Erythroblast (primary cell): ENCODE measurements at regions not wholly inside any gene's neighbourhood (a gene's known extent, or its start where the extent isn't known, plus 50 kb on each side); places are given as distances from the start of the nearest gene placed in this dataset.
"Not testable (repeated sequence)": the region's sequence is repeated elsewhere in the genome, so short reads cannot be mapped to it uniquely, and the experiment has no call there.

Experiments used
- DNase-seq, 2 experiments: peaks; one replicate each; lab custom pipeline; 2025; lab: John Stamatoyannopoulos, UW
- GATA1 ChIP-seq: IDR thresholded peaks from 2 replicates; pipeline ENCODE4 v1.6.1; 2011; ENCODE audit warnings: low read depth, mild to moderate bottlenecking, control low read depth, low read length, moderate library complexity
- POLR2A ChIP-seq: IDR thresholded peaks from 2 replicates; pipeline ENCODE4 v1.6.1; 2011; ENCODE audit warnings: mild to moderate bottlenecking, low read length

DNA sequence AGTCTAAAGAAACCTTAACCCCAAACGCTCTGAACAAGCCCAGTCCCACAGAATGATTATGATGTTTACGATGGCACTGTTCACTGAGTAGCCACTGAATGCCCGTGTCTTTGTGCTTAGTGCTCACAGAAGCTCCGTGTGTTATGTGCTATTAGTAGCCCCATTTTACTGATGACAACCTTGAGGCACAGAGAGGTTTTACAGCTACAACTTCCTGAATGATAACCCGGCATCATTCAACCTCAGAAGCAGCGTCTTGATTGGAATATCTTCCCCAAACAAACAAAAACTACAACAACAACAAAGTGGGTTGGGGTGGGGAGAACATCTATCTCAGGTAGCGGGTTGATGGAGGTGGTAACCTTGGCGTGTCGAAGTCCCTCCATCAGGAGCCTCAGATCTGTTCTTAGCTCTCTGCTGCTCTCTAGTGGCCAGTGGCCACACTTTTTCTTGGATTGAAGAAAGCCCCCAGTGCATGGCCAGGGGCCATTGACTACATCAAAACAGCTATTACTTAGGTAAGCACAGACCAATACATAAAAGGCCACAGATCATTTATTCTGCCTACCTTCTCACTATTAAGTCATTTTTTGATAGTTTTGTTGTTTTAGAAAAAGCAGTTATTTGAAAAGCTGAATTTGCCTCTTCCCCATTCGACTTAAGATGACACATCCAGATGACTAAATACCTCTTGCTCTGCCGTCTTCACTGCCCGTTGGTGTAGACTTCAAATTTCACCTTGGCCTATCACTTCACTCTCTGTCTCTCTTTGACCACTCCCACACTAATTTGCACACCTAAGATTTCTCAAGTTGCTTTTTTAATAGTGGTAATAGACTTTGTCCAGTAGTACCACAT lies 376.9 kb downstream of the GALC start:
- TF ChIP-seq POLR2A, result no peak
- TF ChIP-seq GATA1, result no peak
- peak; percentile 26 to 66 for DNase-seq

DNA sequence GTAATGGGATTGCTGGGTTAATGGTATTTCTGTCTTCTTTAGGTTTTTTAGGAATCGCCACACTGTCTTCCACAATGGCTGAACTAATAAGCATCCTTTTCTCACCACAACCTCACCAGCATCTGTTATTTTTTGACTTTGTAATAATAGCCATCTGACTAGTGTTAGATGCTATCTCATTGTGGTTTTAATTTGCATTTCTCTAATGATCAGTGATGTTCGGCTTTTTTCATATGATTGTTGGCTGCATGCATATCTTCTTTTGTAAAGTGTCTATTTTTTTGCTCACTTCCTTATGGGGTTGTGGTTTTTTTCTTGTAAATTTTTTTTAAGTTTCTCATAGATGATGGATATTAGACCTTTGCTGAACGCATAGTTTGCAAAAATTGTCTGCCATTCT lies 377.9 kb downstream of the GALC start:
- DNase-seq, result no peak
- TF ChIP-seq POLR2A (no peak), GATA1 (no peak)

DNA sequence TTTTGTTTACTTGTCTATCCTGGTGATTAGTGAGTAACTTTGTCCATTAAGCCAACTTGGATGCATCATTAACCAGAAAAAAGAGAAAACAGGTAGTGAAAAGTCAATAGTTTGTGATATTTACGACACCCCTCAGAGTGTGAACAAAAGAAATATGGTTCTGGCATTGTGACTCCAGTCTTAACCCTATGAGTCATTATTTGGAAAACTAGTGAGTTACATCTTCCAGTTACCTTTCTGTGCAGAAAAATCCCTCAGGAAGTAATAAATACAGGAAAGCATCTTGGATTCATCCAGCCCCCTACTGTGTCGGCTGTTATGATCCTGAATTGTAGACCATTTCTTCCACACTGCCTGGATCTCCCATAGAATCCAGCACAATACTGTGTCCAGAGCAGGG lies 379.1 kb downstream of the GALC start:
- DNase-seq, result no peak
- TF ChIP-seq POLR2A (no peak), GATA1 (no peak)

DNA sequence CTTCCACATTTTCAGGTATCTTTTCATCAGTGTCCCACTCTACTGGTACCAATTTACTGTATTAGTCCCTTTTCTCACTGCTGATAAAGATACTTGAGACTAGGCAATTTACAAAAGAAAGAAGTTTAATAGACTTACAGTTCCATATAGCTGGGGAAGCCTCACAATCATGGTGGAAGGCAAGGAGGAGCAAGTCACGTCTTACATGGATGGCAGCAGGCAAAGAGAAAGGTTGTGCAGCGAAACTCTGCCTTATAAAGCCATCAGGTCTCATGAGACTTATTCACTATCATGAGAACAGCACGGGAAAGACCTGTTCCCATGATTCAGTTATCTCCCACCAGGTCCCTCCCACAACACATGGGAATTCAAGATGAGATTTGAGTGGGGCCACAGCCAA lies 385.9 kb downstream of the GALC start:
- not testable (repeated sequence) for DNase-seq

DNA sequence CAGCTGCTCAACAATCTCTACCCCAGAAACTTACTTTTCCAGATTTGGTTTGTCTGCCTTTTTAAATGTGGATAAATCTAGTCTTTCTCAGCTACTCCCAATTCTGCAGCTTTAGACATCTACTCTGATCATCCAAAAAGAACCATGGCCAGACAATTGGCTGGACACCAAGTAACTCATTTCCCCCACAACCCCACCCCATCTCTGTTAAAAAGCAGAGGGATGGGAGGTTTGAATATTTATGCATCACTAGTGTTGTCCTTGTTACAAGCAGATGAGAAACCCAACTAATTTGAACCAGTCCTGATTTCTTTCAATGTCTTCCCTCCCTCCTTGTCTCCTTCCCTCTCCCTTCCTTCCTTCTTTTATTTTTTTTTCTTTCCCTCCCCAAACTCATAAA lies 391.9 kb downstream of the GALC start:
- TF ChIP-seq POLR2A (no peak), GATA1 (no peak)
- no peak for DNase-seq

DNA sequence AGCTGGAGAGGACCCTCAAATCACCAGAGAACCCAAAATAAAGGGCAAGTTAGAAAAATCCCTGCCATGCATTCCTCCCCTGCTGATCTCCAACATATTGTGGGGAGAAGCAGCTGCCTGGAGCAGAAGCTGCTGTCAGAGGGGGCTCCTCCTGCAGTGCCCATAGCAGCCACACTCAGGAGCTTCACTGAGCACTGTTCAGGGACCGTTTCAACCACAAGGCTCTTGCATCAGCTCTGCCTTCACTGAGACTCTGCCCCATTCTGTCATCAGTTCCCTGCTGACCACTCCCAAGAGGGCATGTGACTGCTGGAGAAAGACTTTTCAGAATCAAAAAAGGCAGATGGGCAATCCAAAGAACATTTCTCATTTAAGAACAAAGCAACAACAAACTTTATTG lies 392.7 kb downstream of the GALC start:
- TF ChIP-seq GATA1 (no peak), POLR2A (no peak)
- no peak for DNase-seq

DNA sequence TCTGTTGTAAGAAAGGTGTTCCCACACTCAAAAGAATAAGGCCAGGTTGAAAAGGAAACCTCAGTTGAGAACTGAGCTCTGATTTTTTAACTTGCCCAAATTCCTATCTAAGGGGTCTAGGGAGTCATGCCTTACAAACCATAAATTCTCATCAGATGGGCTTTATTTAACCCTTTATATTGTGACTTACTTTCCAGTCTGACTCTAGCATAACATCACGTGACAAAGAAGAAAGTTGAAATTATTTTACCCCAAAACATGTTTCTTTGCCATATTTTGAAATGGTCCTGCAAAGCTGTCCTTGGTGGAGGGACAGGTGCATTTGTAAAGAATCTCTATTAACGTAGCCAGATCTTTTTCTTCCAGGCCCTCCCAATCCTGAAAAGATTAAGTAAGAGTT lies 411.7 kb downstream of the GALC start:
- TF ChIP-seq GATA1, result no peak
- no peak for TF ChIP-seq POLR2A
- no peak for DNase-seq

DNA sequence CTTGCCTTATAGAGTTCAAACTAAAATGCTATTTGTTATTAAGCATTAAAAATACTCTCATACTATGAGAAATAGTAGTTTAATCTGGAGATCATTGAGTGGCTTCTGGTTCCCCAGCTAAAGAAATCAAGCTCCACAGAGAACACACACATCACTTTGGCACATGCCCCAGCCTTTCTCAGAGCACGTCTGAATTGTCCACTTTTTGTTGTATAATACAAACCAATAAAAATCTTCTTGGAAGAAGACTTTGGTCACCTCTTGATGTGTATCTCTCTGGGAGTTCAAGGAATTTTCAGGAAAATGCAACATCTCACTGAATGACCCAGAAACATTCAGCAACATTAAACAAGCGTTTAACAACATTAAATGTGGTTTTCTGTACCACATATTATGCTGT lies 413.9 kb downstream of the GALC start:
- no peak for DNase-seq
- TF ChIP-seq POLR2A (no peak), GATA1 (no peak)

DNA sequence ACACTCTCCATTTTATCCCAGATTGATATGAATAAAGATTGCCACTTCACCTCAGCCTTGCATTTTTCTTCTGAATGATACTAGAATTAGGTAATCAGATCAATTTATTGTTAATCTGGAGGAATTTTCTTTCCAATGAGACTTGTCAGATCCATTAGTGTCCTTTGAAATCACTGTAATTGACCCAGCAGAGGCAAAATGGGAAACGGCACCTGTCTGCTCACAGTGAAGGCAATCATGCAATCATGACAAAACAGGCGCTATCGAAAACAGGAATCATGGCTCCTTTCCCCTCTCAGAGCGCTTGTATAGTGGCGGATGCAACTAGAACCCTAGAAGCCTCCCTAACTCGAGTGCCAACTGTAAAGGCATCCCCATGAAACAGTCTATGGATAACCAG lies 417.6 kb downstream of the GALC start:
- no peak for TF ChIP-seq POLR2A
- TF ChIP-seq GATA1, result no peak
- DNase-seq, result no peak

DNA sequence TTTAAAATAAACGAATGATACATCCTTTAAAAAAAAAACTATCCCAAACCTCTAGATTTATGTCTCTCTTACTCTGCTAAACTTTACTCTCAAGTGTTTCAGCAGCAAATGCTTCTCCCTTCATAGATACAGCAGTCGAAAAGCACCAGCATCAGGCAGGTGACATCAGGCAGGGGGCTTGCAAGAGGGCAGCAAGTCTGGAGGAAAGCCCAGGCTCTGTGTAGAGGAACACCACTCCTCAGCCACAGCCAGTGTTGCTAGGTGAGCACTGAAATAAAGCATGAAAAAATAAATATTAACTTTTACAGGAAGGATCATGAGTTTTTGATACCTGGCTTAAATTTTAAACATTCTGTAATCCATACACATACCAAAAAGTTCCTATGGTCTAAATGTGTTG lies 419.4 kb downstream of the GALC start:
- DNase-seq, result no peak
- no peak for TF ChIP-seq GATA1
- no peak for TF ChIP-seq POLR2A

DNA sequence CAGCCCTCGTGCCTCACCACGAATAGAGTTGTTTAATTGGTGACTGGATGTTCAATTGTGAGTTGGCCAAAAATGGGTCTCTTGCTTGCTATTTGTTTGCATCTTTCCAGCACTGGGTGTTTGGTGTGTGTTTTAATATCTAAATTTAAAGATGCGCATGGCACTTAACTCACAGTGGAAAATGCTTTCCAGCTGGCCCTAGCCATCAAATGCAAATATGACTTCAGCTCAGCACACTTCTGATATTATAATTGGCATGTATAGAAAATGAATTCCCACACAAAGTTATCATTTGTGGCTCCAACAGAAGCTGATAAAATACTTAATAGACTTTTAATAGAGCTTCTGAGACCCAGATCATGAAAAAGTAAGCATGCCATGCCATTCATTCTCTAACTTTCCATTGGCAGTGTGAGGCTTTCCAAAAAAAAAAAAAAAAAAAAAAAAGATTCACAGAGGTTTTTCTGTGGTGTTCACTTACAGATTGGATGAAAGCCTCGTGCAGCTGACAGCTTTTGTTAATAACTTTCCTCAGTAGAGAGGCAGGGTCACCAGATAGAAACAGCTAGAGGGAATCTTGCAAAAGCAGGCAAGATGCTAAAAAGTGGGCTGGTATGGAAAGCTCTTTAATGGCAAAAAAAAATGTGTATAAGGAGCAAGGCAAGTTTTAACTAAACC lies 425.2 kb downstream of the GALC start:
- DNase-seq, result no peak
- no peak for TF ChIP-seq GATA1

DNA sequence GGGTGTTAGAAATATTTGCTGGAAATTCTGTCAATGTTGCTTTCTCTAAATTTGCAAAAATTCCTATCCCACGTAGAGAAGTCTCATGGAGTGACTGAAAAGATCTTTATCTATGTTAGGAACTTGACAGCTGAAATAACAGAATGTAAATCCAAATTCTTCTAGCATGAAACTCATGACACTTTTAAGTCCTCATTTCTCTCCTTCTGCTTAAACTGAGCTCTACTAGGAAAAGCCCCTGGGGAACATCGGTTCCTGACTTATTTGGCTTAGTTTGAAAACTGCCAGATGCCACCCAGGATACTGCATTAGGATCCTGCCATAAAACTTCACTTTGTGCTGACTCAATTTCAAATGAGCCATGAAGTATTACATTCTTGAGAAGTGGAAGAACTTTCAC lies 426.0 kb downstream of the GALC start:
- TF ChIP-seq GATA1 (no peak), POLR2A (no peak)
- no peak for DNase-seq

DNA sequence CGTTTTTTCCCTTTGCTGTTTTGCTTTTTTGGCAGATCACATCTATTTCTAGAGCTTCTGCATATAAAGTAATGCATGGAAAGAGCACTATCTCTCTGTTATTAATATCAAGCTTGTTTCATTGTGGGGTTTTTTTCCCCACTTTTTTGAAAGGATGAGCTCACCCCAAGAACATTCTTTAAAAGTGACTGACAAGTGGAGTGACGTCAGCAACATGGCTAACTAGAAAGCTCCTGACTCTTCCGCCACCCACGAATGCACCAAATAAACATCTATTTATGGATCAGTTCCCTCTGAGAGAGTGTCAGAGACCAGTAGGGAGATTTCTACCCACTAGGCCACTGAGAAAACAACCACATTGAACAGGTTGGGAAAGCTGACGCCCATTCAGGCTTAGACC lies 445.4 kb downstream of the GALC start:
- no peak for DNase-seq
- TF ChIP-seq GATA1, result no peak
- TF ChIP-seq POLR2A, result no peak

DNA sequence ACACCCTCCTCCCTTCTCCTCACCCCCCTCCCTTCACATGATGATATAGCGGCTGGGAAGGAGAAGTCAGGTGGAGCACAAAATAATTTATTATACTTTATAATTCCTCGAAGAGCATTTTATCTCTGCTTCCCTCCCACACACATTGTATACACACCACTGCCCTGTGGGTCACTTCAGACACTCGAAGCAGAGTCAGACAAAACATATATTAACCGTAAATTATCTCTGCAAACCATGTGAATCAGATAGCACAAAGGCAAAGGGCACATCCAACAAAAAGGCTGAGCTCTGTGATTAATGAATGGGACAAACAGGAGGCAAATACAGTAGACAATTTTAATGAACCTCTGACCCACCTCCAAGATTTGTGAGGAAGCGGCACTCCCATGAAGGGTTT lies 450.7 kb downstream of the GALC start:
- DNase-seq, result no peak
- TF ChIP-seq GATA1 (no peak), POLR2A (no peak)

DNA sequence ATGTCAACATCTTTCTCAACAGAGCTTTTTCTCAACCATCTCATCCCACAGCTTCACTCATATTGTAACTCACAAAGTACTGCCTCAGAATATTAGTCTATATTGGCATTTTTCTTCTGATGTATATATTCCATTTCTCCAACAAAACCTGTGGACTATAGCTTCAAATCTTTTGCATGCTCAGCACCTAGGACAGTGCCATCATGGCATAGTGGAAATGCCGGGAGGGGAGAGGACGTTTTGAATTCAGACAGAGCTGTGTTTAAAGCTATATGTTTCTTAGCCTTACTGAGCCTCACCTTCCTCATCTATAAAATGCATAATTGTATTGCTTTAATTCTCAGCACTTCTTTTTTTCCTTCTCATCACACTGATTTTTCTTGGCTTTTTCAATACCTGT lies 452.6 kb downstream of the GALC start:
- DNase-seq, result no peak
- TF ChIP-seq POLR2A (no peak), GATA1 (no peak)
